ENCODE measurements at regions not wholly inside any gene's neighbourhood (a gene's known extent, or its start where the extent isn't known, plus 50 kb on each side); places are given as distances from the start of the nearest gene placed in this dataset.

- no peak overlapping the region for H3K4me3 ChIP-seq (ENCODE audit: low read length)
- no peak for TF ChIP-seq CTCF (IDR thresholded peaks at IDR 0.05; ENCODE audit: insufficient read depth, low read depth, low read length, missing control alignments)
- peak; percentile 62 for DNase-seq (ENCODE audit: low read depth)
Observed at GRCh38 chr6:137737836-137738596, 129.0 kb upstream of the TNFAIP3 start.

GRCh38 chr6:137738931-137739504 lies 128.0 kb upstream of the TNFAIP3 start:
- no peak overlapping the region for H3K4me3 ChIP-seq (ENCODE audit: low read length)
- no peak for TF ChIP-seq CTCF (IDR thresholded peaks at IDR 0.05; ENCODE audit: insufficient read depth, low read depth, low read length, missing control alignments)
- no peak for DNase-seq (ENCODE audit: low read depth)

- DNase-seq (ENCODE audit: low read depth) = no peak
- TF ChIP-seq CTCF (IDR thresholded peaks at IDR 0.05; ENCODE audit: insufficient read depth, low read depth, low read length, missing control alignments) = no peak
- no peak overlapping the region for H3K4me3 ChIP-seq (ENCODE audit: low read length)
Observed at GRCh38 chr6:137739544-137739943, 127.5 kb upstream of the TNFAIP3 start.

- no peak for TF ChIP-seq CTCF (IDR thresholded peaks at IDR 0.05; ENCODE audit: insufficient read depth, low read depth, low read length, missing control alignments)
- H3K4me3 ChIP-seq (ENCODE audit: low read length) = no peak overlapping the region
- DNase-seq (ENCODE audit: low read depth) = no peak
Observed at GRCh38 chr6:137740091-137740755, 126.8 kb upstream of the TNFAIP3 start.

- H3K4me3 ChIP-seq (ENCODE audit: low read length) = no peak overlapping the region
- no peak for DNase-seq (ENCODE audit: low read depth)
- TF ChIP-seq CTCF (IDR thresholded peaks at IDR 0.05; ENCODE audit: insufficient read depth, low read depth, low read length, missing control alignments) = no peak
Observed at GRCh38 chr6:137740967-137741761, 125.9 kb upstream of the TNFAIP3 start.

- peak; percentile 75 for DNase-seq (ENCODE audit: low read depth)
- no peak overlapping the region for H3K4me3 ChIP-seq (ENCODE audit: low read length)
- TF ChIP-seq CTCF (IDR thresholded peaks at IDR 0.05; ENCODE audit: insufficient read depth, low read depth, low read length, missing control alignments) = no peak
Observed at GRCh38 chr6:137743493-137743892, 123.6 kb upstream of the TNFAIP3 start.

Measured in epithelial cell of esophagus (primary cell).